Activated T-helper 1 cell treated with Interleukin-2 at 50 U/mL for 16 hours (primary cell): ENCODE measurements at regions not wholly inside any gene's neighbourhood (a gene's known extent, or its start where the extent isn't known, plus 50 kb on each side); places are given as distances from the start of the nearest gene placed in this dataset.

Experiments
- DNase-seq: peaks from one replicate; pipeline ENCODE4 v3.0.0-alpha.2; 2020; ENCODE audit warnings: low read depth

DNA sequence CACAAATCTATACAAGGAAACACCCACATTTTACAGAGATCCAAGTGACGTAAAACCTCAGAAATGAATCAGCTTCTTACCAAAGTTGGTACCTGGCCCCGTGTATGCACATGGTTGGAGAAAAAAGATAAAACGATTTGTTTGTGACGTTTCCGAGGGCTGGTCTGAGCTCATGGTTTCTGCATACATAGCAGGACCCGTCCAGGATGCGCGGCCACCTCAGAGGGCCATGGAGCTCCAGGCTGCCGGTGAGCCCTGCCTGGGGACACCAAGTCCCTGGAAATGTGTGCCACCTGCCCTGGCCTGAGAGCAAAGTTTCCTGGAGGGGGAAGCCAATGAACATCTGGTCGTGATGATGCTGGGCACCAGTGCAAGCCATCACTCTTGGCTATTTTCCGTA is 402.6 kb upstream of the MKI67 start:
- DNase-seq: no peak

DNA sequence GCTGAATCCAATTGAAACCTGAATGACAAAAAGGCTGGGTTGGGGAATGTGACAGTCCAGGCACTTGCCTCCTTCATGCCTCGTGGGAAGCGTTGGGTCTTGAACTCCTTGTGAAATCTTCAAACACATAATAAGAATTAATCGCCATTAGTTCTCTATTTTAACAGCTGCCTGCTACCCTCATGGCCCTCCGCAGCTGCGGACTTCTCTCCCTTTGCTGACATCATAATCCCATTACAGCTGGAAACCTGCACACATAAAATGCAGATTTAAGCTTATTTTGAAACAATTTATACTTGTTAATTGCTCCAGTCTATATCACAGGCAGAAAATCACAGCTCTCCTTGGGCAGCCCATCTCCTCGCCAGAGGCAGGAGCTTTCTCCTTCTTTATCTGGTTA is 403.0 kb upstream of the MKI67 start:
- no peak for DNase-seq

DNA sequence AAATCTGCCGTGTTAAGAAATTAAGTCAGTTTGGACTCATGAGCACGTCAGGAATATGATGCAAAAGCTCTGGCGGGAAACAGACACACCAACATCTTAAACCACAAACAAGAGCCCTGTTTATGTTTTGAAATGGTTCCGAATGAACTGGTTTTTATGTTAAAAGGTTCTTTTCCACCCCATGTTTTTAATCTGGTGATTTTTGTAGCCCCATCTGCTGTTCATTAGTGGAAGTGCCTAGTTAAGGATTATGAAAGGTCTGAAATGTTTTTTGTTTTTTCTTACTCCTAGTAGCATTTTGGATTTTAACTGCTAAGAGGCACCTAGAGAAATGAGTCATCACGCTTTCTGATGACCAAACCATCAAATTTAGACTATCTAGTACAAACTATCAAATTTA is 404.1 kb upstream of the MKI67 start:
- DNase-seq: no peak

DNA sequence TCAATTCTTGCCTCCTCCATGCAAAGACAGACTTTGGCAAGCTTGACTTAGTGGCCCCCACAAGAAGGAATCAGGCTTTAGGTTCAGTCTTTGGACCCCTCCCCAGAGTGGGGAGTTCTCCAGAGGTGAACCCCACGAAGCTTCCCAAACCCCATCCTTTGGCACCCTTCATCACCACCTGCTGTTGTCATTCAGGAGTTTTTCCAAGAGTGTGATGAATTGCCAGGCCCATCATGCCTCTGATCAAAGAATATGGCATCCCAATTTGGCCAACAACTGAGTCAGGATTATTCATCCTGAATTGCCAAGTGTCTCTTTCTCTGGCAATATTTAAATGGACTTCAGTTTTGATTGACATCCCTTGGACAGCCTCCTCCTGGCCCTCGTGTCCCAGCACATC is 404.7 kb upstream of the MKI67 start:
- DNase-seq: no peak

DNA sequence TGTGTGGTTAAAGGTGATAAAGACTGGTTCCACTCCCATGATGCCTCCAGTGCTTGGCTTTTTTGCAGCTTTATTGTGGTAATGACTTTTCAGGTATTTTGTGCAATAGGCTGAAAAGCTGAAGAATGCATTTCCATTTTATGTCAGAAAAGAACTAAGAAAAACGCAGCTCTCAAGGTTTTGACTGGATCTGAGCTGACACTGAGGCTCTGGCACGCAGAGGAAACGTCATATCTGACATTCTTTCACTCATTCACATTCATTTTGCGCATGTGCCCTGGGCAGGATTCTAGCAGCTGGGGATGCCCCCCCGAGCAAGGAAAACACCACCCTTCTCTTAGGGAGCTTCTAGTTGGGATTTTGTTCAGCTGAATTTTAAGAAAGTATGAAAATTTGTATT is 408.5 kb upstream of the MKI67 start:
- no peak for DNase-seq

DNA sequence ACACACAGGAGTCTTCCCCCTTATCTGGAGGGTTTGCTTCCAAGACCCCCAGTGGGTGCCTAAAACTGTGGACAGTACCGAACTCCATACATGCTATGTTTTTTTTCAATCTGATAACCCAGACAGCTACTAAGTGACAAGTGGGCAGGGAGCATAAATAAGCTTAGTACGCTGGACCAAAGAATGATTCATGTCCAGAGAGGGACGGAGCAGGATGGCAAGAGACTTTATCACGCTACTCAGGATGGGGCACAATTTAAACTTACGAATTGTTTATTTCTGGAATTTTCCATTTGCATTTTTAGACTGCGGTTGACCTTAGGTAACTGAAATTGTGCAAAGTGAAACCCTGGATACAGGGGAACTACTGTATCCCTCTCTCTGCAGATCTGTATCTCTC is 410.0 kb upstream of the MKI67 start:
- no peak for DNase-seq

DNA sequence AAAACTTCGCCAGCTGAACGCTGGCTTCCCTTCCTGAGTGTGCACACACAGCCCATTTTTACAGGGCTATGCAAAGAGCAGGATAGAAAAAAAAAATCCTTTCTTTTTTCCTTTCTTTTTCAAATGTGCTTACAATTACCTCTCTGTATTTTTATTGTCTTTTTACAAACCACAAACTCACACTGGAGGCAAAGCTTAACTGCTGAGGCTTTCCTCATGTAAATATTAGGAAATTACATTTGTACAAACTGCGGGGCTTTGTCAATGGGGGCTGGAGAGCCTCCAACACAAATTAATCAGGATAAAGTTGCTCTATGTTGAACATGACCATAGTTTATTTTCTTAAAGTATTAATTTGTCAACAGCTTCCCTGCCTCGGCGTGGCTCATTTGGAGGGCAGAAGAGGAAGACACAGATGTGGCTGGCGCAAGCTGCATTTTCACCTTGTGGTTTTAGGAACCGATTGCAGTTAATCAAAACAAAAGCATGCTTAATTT is 411.7 kb upstream of the MKI67 start:
- DNase-seq: no peak

DNA sequence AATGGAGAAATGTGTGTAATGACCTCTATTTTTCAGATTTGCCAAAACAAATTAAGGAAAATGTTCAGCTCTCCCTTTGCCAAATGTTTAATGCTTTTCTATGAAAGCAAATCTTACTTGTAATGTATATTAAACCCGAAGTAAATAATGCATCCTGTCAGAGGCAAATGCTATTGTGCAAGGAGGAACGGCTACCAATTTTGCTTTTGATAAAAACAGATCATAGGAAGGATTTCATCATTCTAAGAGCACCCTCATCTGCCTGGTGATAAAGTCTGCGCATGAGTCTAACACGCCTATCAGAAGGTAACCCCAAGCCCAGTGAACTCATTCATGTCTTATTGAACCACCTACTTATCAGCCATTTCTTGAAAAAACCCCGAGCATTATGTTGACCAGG is 412.4 kb upstream of the MKI67 start:
- DNase-seq: no peak

DNA sequence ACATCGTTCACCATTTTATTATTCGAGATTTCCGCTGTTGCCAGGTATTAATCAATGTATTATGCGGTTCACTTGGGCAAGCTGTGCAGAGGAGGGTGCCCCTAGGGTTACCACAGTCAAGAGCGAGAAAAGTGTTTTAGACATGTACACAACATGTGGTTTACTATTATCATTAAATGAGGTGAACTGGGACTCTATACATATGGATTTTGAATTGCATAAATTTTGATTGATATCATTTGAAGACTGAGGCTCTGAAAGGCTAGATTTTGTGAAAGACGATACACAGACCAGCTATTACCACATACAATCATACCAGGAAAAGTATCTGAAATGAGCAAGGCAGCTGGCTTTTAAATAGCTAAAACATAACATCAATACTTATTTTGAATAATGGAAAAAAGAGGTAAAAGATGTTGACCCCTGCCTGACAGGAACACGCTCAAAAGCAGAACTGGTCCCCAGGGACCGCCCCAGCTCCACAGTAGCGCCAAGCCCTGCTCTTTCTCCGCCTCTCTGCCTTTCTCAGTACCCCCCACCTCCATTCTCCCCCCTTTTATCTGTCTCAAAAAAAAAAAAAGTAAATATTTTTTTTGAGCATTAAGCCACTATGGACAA is 413.4 kb upstream of the MKI67 start:
- no peak for DNase-seq

DNA sequence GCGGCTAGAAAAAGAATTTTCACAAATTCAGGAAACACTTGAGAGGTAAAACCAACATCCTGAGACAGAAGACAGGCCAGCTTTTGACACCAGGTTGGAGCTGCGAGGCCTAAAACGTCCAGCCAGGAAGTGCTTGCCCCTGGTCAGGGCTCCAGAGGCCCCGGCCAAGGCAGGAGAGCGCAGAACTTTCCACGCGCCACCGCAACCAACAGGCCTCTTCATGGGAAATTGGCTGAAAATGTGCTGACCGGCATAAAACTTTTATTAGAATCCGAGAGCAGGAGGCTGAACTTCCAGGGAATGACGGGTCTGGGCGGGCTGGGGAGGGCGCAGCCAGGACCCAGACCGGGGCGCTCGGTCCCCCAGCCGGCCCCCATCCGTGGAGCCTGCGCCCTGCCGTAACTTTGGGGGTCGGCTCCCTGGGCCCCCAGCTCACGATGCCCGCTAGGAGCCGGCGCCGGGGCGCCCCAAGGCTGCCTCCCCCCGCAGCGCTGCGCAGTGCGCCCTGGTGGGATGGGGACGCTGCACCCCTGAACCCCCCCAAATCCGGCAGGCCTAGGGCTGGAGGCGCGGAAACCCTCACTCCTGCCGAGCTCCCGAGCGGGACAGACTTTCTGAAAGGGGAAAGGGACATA is 414.0 kb upstream of the MKI67 start:
- no peak for DNase-seq

DNA sequence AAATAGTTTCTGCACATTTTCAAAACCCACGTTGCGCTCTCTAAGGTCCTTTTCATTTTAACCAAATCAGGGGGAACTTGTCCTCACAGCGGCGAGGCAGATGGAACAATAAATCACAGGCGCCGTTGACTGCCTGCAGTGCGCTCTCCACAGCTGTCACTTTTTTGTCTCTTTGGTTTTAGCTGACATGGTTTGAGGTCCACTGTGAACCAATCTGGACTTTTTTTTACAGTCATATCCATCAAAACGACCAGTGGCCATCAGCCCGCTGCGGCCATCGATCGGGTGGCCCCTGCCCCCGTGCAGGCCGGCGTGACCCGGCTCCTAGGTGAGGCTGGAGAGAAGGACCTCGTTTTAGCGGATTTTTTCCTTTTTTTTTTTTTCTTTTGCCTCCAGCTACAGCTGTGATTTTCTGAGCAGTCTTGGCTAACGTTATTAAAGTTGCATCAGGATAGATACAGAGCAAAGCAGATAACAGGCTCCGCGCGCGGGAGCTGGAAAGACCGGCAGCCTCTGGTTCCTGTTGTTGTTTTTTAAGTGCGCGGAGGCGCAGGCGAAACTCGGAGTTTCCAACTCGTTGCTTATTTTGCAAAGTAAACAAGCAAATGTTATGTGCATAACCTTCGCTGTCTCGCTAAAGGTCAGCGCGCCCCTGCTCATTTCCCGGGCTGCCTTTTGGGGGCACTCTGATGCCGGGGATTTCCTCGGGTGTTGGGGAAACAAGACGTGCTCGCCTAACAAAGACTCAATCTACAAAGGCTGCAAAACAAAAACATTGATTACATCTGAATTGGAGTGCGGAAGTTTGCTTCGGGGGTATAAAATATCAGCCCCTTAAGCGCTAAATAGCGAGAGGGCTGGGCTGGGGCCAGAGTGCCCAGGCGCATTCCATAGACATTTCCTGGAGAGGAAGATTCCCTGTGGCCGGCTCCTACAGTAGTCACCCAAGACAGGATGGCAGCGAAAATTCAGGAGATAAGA is 414.8 kb upstream of the MKI67 start:
- DNase-seq: no peak

DNA sequence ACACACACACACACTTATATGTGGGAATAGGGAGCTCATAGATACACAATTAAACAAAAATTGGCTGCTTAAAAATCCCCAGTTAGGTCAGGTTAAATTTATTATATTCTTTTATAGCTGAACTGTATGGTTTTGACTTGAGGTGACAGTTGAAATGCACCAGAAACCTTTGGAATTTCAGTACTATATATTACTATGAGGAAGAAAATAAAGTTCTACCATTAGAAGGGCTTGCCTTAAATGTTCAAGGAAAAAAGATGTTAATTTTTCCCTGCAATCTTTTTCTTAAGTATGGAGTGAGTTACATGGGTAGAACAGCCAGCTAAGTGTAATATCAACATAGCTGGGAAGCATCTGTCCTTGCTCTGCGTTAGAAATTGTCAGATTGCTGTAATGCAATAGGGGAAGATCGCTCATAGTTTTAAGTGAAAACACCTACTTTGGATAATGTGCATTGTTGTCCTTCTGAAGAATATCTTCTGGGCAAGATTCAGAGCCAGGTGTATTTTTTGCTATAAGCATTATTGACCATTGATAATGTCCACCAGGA is 415.8 kb upstream of the MKI67 start:
- DNase-seq: no peak

DNA sequence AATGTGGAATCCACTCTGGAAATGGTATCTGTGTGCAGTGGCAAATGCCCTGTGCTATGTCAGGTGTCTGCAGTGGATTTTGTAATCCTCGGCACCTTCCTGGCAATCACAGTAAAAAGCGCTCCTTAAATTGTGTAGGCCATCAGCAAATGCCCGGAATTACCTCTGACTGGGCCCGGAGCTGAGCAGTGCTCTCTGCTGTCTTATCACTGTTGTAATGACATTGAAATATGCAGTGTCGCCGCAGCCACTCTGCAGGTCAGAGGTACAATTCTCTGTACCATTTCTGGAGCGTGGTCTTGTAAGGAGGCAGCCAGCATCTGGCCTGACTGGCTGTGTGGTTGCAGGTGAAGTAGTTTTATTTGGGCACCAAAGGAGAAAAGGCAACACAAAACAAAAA is 416.4 kb upstream of the MKI67 start:
- no peak for DNase-seq

DNA sequence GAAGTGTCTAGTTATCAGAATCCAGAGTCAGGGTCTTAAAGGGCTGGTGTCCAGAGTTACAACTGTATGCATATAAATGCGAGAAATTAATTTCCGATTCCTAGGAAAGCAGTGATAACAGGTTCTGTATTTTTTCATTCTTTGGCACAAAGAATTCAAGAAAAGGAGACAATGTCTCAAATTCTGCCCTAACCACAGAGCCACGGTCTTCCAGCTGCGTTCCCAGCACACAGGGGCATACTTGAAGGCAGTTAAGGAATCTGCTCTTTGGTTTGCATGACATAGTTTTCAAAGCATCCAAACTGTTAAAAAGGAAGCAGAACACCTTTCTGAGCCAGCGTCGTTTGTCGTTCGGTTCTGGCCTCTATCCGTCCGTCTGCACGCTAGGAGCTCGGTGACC is 416.9 kb upstream of the MKI67 start:
- no peak for DNase-seq

DNA sequence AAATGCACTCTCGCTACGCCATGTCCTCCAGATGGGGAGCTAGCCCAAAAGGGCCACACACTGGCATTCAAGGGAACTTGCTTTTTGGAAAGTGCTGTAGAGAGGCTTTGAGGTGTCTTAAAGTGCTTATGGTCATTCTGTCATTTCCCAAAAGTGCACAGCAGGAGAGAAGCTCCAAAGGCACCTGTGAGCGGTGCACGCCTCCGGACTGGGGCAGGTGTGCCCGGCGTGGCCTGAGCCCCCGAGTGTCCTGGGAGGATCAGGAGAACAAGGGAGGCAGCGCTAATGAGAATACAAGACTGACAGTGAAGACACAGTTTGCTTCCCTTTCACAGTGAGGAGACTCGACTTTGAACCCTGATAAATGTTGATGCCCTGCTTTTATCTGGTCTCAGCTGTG is 419.0 kb upstream of the MKI67 start:
- DNase-seq: no peak

DNA sequence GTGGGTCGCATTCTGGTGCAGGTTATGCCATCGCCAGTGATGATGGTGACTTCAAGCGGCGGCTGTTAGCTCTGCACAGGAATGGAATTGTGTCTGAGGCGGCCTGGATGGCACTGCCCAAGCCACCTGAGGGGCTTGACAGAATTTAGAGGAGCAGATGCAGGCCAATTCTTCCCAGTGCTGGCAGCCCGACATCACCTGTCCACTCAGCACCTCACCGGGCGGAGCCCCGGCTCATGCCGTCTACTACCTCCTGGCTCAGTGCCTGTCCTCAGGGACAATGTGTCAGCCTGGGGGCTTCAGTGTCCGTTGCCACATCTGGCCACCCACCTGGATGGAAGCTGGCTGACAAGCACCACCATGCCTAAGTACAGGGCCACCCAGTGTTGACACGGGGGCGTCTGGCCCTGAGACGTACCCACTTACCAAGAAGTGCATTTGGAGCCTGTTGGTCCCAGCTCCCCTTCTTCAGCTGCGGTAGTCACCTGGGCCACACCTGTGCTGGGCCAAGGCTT is 420.5 kb upstream of the MKI67 start:
- DNase-seq: no peak

DNA sequence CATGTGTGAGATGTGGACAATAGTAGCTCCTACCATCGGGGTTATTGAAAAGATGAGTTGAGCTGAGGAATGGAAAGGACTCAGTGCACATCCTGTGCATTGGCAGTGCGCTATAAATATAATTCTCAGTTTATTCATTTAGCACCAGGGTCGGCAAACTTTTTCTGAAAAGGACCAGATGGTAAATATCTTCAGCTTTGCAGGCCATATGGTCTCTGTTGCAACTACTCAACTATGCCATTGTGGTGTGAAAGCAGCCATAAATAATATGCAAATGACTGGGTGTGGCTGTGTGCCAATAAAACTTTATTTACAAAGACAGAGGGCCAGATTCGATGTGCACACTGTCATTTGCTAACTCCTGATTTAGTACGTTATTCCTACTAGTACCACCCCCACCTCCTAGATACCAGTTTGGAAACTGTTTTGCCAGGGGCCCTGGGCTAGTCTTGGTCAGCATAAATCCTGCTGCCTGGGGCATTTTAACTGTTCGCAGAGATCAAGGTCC is 422.9 kb upstream of the MKI67 start:
- no peak for DNase-seq

DNA sequence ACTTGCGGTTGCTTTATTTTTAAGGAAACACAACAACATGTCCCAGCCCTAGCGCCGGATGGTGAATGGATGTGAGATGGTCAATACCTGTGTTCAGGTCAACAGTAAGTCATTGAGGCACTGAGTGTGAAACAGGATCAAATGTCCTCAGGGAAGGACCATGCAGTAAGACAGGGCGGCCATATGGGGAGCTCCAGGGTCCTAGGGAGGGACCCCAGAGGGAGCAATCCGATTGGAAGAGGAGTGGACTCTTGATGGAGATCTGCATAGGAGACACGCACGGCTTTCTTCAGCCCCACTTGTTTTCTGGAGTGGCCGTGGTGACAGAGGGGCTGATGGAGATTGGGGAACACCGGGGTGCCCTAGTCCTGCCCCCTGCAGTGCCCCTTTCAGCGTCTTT is 423.8 kb upstream of the MKI67 start:
- no peak for DNase-seq

DNA sequence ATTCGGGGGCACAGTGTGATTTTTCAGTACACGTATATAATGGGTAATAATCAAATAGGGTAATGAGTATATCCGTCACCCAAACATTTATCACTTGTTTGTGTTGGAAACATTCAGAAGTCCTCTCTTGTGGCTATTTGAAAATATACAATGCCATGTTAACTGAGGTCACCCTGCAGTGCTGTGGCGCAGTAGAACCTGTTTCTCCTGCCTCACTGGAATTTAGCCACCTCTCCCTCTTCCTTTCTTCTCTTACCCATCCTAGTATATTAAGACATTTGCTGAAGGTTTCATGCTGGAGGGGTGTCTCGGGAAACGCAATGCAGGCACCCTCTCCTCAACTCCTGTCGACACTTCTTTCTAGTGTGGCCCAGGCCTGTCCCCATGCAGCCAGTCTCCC is 425.3 kb upstream of the MKI67 start:
- no peak for DNase-seq

DNA sequence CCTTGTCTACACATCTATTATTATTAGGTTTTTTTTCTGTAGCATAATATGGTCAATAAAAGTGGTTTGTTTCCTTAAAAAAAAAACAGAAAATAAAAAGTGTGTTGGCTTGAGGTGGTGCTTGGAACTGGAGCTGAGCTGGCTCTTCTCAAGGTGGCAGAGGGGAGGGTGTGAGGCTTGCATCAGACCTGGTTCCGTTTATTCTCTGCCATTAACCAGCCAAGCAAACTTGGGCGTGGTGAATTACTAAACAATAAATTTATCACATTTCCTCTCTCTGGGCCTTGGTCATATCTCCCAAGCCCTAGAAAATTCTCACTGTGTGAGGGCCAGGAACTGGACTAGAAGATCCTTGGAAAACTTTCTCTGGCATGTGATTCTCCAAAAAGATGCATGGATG is 427.5 kb upstream of the MKI67 start:
- no peak for DNase-seq

DNA sequence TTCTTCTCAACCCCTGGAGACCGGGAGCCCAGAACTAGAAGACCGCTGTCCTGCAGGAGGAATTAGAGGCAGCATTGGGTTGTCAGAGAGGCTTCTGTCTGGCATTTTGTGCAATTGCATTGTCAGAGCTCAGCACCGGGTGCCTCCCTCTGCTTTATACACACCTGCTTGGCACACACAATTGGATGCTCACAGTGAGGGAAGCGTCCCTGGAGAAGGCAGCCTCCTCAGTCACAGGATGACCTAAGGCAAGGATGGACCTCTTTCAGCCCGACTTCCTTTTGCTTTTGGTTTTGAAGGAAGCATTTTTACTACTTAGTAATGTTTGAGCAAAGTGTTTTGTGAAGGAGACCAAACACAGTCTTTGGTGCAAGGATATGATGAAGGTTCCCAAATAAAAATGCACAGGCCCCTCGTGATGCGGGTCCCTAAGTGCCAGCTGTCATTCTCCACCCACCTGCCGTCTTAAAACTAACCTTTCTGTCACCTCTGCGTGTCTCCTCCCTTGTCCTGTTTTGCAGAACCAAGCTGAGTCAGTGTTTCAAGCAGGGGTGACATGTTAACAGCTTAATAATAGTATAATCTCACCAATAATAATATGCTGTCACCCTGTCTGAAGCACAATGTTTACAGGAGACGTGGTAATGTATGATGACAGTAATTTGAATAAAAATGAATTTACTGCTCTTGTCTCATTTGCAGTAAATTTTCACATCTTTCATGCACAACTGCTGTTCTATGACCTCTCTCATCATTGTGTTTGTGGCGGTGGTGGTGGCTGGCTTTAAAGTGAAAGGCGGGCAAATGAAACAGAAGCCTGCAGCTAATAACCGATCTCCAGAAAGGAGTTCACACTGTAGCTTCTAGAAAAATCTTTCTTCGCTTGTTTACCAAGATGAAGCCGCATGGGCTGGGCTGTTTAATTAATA is 430.2 kb upstream of the MKI67 start:
- DNase-seq: no peak
